ENCODE measurements at regions not wholly inside any gene's neighbourhood (a gene's known extent, or its start where the extent isn't known, plus 50 kb on each side); places are given as distances from the start of the nearest gene placed in this dataset.

- TF ChIP-seq CTCF (IDR thresholded peaks at IDR 0.05) (no peak), POLR2A (IDR thresholded peaks at IDR 0.05) (no peak)
Observed at GRCh38 chr14:65864984-65865383, 452.5 kb downstream of the FUT8 start.
